GM23338 (cell line): ENCODE measurements at regions not wholly inside any gene's neighbourhood (a gene's known extent, or its start where the extent isn't known, plus 50 kb on each side); places are given as distances from the start of the nearest gene placed in this dataset.

ENCODE experiments used
- ATAC-seq: fragments of 200-7000 bp; cut with Tn5 transposase; 3 replicates; pipeline ENCODE4 v1.9.1; 2020
- DNase-seq: peaks from one replicate; pipeline ENCODE4 v3.0.0-alpha.2; 2015; ENCODE audit warnings: low spot score
- H2AFZ ChIP-seq: fragments of 200-600 bp; sonication (generic); 2 replicates; pipeline ENCODE4 v1.8.0; 2016; ENCODE audit warnings: antibody characterized with exemption, mild to moderate bottlenecking, moderate library complexity
- H3F3A ChIP-seq: fragments of 200-600 bp; sonication (generic); replicated peaks from 2 replicates; pipeline ENCODE4 v1.8.0; 2017; ENCODE audit warnings: antibody characterized with exemption, mixed run types, low read depth
- H3K27ac ChIP-seq: fragments of 200-600 bp; sonication (generic); 2 replicates; pipeline ENCODE4 v1.6.1; 2016; ENCODE audit warnings: low read depth
- H3K27me3 ChIP-seq: fragments of 200-600 bp; sonication (generic); 2 replicates; pipeline ENCODE4 v1.8.0; 2016; ENCODE audit warnings: mild to moderate bottlenecking, mixed run types, moderate library complexity; ENCODE audit not compliant: insufficient read depth
- H3K36me3 ChIP-seq: fragments of 200-600 bp; sonication (generic); 2 replicates; pipeline ENCODE4 v1.8.0; 2016; ENCODE audit warnings: mild to moderate bottlenecking; ENCODE audit not compliant: insufficient read depth
- H3K4me1 ChIP-seq: fragments of 200-600 bp; sonication (generic); 2 replicates; pipeline ENCODE4 v1.8.0; 2016; ENCODE audit warnings: mild to moderate bottlenecking, moderate library complexity; ENCODE audit not compliant: insufficient read depth
- H3K4me2 ChIP-seq: fragments of 200-600 bp; sonication (generic); 2 replicates; pipeline ENCODE4 v1.7.1; 2017; ENCODE audit warnings: mixed run types
- H3K4me3 ChIP-seq: fragments of 200-600 bp; sonication (generic); 2 replicates; pipeline ENCODE4 v1.6.1; 2016; ENCODE audit warnings: mixed run types
- H3K79me2 ChIP-seq: fragments of 200-600 bp; sonication (generic); replicated peaks from 2 replicates; pipeline ENCODE4 v1.8.0; 2017; ENCODE audit warnings: mild to moderate bottlenecking; ENCODE audit not compliant: insufficient read depth
- H3K9me2 ChIP-seq: fragments of 200-600 bp; sonication (generic); 2 replicates; pipeline ENCODE4 v1.8.0; 2017; ENCODE audit not compliant: insufficient read depth
- H4K20me1 ChIP-seq: fragments of 200-600 bp; sonication (generic); replicated peaks from 2 replicates; pipeline ENCODE4 v1.8.0; 2017; ENCODE audit warnings: mild to moderate bottlenecking; ENCODE audit not compliant: insufficient read depth
- H3K27ac Mint-ChIP-seq: 2 replicates; pipeline ENCODE4 v1.8.0; 2020; ENCODE audit warnings: inconsistent platforms, mild to moderate bottlenecking, moderate library complexity, mixed read lengths
- H3K27me3 Mint-ChIP-seq: 3 replicates; pipeline ENCODE4 v1.8.0; 2022; ENCODE audit warnings: low read depth, mild to moderate bottlenecking, moderate library complexity, mixed read lengths, inconsistent platforms; ENCODE audit not compliant: insufficient read depth, poor library complexity
- H3K36me3 Mint-ChIP-seq: 3 replicates; pipeline ENCODE4 v1.8.0; 2021; ENCODE audit warnings: low read depth, mild to moderate bottlenecking, inconsistent platforms, moderate library complexity, mixed read lengths
- H3K4me1 Mint-ChIP-seq: 3 replicates; pipeline ENCODE4 v1.8.0; 2020; ENCODE audit warnings: mild to moderate bottlenecking, inconsistent platforms, mixed read lengths
- H3K4me3 Mint-ChIP-seq: 3 replicates; pipeline ENCODE4 v1.8.0; 2021; ENCODE audit warnings: moderate library complexity, mild to moderate bottlenecking, inconsistent platforms, mixed read lengths
- H3K9me3 Mint-ChIP-seq: 3 replicates; pipeline ENCODE4 v1.8.0; 2020; ENCODE audit warnings: moderate library complexity, mild to moderate bottlenecking, inconsistent platforms, mixed read lengths
- CREB1 ChIP-seq: fragments of 250-450 bp; sonication (Bioruptor Pico); IDR thresholded peaks from 2 replicates; pipeline ENCODE4 v1.5.0; 2020; ENCODE audit warnings: low read depth, mild to moderate bottlenecking, moderate library complexity
- ETS1 ChIP-seq: IDR thresholded peaks from 2 replicates; pipeline ENCODE4 v1.6.1; 2016; ENCODE audit warnings: antibody characterized with exemption
- EZH2 ChIP-seq: fragments of 200-600 bp; sonication (generic); IDR thresholded peaks from one replicate; pipeline ENCODE4 v1.8.0; 2017; ENCODE audit warnings: antibody characterized with exemption, mild to moderate bottlenecking, low read depth; ENCODE audit not compliant: unreplicated experiment
- EZH2phosphoT487 ChIP-seq: fragments of 200-600 bp; sonication (generic); IDR thresholded peaks from one replicate; pipeline ENCODE4 v1.8.1; 2018; ENCODE audit warnings: antibody characterized with exemption; ENCODE audit not compliant: unreplicated experiment
- JUNB ChIP-seq: IDR thresholded peaks from one replicate; pipeline ENCODE4 v1.6.1; 2016; ENCODE audit warnings: antibody characterized with exemption; ENCODE audit not compliant: unreplicated experiment
- NANOG ChIP-seq: IDR thresholded peaks from 2 replicates; pipeline ENCODE4 v1.6.1; 2016; ENCODE audit warnings: antibody characterized with exemption, borderline replicate concordance
- POLR2AphosphoS5 ChIP-seq: IDR thresholded peaks from 2 replicates; pipeline ENCODE4 v1.6.1; 2016; ENCODE audit warnings: antibody characterized with exemption, low read depth
- REST ChIP-seq: IDR thresholded peaks from one replicate; pipeline ENCODE4 v1.6.1; 2018; ENCODE audit warnings: antibody characterized with exemption; ENCODE audit not compliant: unreplicated experiment
- STAT1 ChIP-seq: IDR thresholded peaks from one replicate; pipeline ENCODE4 v1.6.1; 2016; ENCODE audit warnings: antibody characterized with exemption; ENCODE audit not compliant: unreplicated experiment
- ZNF114 ChIP-seq: fragments of 250-450 bp; sonication (Bioruptor Pico); IDR thresholded peaks from 2 replicates; pipeline ENCODE4 v1.5.0; 2020; ENCODE audit warnings: mild to moderate bottlenecking, moderate library complexity
- ZNF331 ChIP-seq: fragments of 250-450 bp; sonication (Bioruptor Pico); IDR thresholded peaks from 2 replicates; pipeline ENCODE4 v1.5.0; 2020; ENCODE audit warnings: low read depth, mild to moderate bottlenecking, moderate library complexity
- ZNF462 ChIP-seq: fragments of 250-450 bp; sonication (Bioruptor Pico); IDR thresholded peaks from 2 replicates; pipeline ENCODE4 v1.5.0; 2020; ENCODE audit warnings: mild to moderate bottlenecking, moderate library complexity
- TF ChIP-seq, protein P1 (sequence below), 2 experiments: fragments of 200-600 bp in 1 of 2; sonication (generic) in 1 of 2; conservative IDR thresholded peaks; 2 replicates each; pipeline versions ENCODE4 v1.5.1 to v1.6.1; 2016 to 2017; ENCODE audit warnings: antibody characterized with exemption in 2 of 2, low read depth in 2 of 2, mild to moderate bottlenecking in 2 of 2, moderate library complexity in 1 of 2

DNA sequence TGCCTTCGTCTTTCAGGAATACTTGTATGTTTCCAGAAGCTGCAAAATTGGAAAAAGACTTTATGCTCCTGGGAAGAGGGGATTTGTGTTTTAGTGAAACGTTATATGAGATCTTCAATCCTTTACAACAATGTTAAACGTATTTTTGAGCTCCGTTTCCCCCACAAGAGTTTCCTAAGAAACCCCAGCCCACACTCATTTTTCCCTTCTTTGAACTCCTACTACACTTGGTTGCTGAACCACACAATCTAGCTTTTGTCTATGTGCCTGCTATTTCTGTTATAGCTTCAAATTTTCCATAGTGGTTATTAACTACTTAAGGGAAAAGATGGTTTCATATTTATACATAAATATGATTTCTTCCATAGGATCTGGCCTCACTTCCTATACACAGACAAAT is 238.6 kb upstream of the ACTBL2 start:
- Mint-ChIP-seq H3K27me3 (peaks cover 3% of the 10 kb centered on the region), H3K27ac (no peak overlapping the region), H3K4me3 (no peak overlapping the region), H3K36me3 (no peaks in the 10 kb centered on the region; the same call in 2 of the 3 replicates), H3K4me1 (peaks cover 9% of the 10 kb centered on the region; the same call in 2 of the 3 replicates), H3K9me3 (no peaks in the 10 kb centered on the region)
- no peaks in the 10 kb centered on the region for H3F3A ChIP-seq
- no peak for DNase-seq
- H4K20me1 ChIP-seq: no peaks in the 10 kb centered on the region
- TF ChIP-seq JUNB (no peak), ZNF331 (CRISPR knock-in tag) (no peak), ZNF462 (CRISPR knock-in tag) (no peak), REST (no peak), ETS1 (no peak), STAT1 (no peak), EZH2 (no peak), ZNF114 (no peak), CREB1 (CRISPR knock-in tag) (no peak), NANOG (no peak), POLR2AphosphoS5 (no peak), EZH2phosphoT487 (no peak)
- TF ChIP-seq, protein P1, sequence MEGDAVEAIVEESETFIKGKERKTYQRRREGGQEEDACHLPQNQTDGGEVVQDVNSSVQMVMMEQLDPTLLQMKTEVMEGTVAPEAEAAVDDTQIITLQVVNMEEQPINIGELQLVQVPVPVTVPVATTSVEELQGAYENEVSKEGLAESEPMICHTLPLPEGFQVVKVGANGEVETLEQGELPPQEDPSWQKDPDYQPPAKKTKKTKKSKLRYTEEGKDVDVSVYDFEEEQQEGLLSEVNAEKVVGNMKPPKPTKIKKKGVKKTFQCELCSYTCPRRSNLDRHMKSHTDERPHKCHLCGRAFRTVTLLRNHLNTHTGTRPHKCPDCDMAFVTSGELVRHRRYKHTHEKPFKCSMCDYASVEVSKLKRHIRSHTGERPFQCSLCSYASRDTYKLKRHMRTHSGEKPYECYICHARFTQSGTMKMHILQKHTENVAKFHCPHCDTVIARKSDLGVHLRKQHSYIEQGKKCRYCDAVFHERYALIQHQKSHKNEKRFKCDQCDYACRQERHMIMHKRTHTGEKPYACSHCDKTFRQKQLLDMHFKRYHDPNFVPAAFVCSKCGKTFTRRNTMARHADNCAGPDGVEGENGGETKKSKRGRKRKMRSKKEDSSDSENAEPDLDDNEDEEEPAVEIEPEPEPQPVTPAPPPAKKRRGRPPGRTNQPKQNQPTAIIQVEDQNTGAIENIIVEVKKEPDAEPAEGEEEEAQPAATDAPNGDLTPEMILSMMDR (conservative IDR thresholded peaks at IDR 0.05; ENCODE audit: low read depth in 2 of 2): no peak
- H3K4me2 ChIP-seq: no peak overlapping the region
- no peaks in the 10 kb centered on the region for H3K36me3 ChIP-seq
- no peaks in the 10 kb centered on the region for H3K27me3 ChIP-seq
- peaks cover 4% of the 10 kb centered on the region; the same call in 1 of the 2 replicates for H3K4me1 ChIP-seq
- 0 out of 2 replicates have a peak, but pooled peaks cover 6% of the 10 kb centered on the region for H3K9me2 ChIP-seq
- no peaks in the 10 kb centered on the region for H3K79me2 ChIP-seq
- no peak for ATAC-seq
- H2AFZ ChIP-seq: no peak overlapping the region
- no peak overlapping the region for H3K27ac ChIP-seq
- H3K4me3 ChIP-seq: no peak overlapping the region
